AG04450 (cell line): ENCODE measurements at regions not wholly inside any gene's neighbourhood (a gene's known extent, or its start where the extent isn't known, plus 50 kb on each side); places are given as distances from the start of the nearest gene placed in this dataset.

ENCODE experiments used
- CTCF ChIA-PET: fragments of 300-600, 350-600 bp; formaldehyde crosslinking; extraction: SDS; loops from one replicate; lab custom pipeline; 2022; ENCODE audit warnings: antibody characterized with exemption, inconsistent platforms; lab: Charles Lee
- POLR2A ChIA-PET: fragments of 350-600 bp; formaldehyde crosslinking; extraction: SDS; loops from one replicate; lab custom pipeline; 2021; ENCODE audit warnings: antibody characterized with exemption, inconsistent platforms; lab: Yijun Ruan, JAX
- DNase-seq: peaks from one replicate; pipeline ENCODE4 v3.0.0-alpha.2; 2011; ENCODE audit warnings: low read depth, low spot score
- H3K27ac ChIP-seq: one replicate; pipeline ENCODE4 v1.5.1; 2012; ENCODE audit warnings: low read depth, low read length, control low read depth
- H3K27me3 ChIP-seq: one replicate; pipeline ENCODE4 v1.6.0; 2012; ENCODE audit warnings: low read length; ENCODE audit not compliant: control insufficient read depth, insufficient read depth
- H3K4me3 ChIP-seq: 2 replicates; pipeline ENCODE4 v1.5.1; 2011; ENCODE audit warnings: mild to moderate bottlenecking, low read depth, low read length, control low read depth
- H3K9me3 ChIP-seq: 2 replicates; pipeline ENCODE4 v1.5.1; 2012; ENCODE audit warnings: low read length; ENCODE audit not compliant: control insufficient read depth, insufficient read depth
- CTCF ChIP-seq: IDR thresholded peaks from 2 replicates; pipeline ENCODE4 v1.5.1; 2011; ENCODE audit warnings: low read depth, low read length, control low read depth, inconsistent platforms

GRCh38 chr2:220215785-220216184 is 588.4 kb downstream of the SLC4A3 start:
- Histone ChIP-seq H3K27ac (no peak overlapping the region), H3K9me3 (no peaks in the 10 kb centered on the region), H3K27me3 (no peaks in the 10 kb centered on the region), H3K4me3 (no peak overlapping the region)
- ChIA-PET CTCF (no interaction called here), POLR2A (no interaction called here)
- no peak for DNase-seq
- no peak for TF ChIP-seq CTCF

GRCh38 chr2:220219371-220219770 is 591.9 kb downstream of the SLC4A3 start:
- DNase-seq: no peak
- Histone ChIP-seq H3K9me3 (no peaks in the 10 kb centered on the region), H3K27me3 (no peaks in the 10 kb centered on the region), H3K27ac (no peak overlapping the region), H3K4me3 (no peak overlapping the region)
- POLR2A ChIA-PET: no interaction called here
- TF ChIP-seq CTCF: no peak
- CTCF ChIA-PET: no interaction called here

- Histone ChIP-seq H3K9me3 (no peaks in the 10 kb centered on the region), H3K4me3 (no peak overlapping the region), H3K27ac (no peak overlapping the region), H3K27me3 (no peaks in the 10 kb centered on the region)
- ChIA-PET POLR2A (no interaction called here), CTCF (no interaction called here)
- no peak for TF ChIP-seq CTCF
- DNase-seq: no peak
Observed at GRCh38 chr2:220220009-220220408, 592.6 kb downstream of the SLC4A3 start.

GRCh38 chr2:220221992-220222391 is 594.6 kb downstream of the SLC4A3 start:
- Histone ChIP-seq H3K9me3 (no peaks in the 10 kb centered on the region), H3K27ac (no peak overlapping the region), H3K4me3 (no peak overlapping the region), H3K27me3 (no peaks in the 10 kb centered on the region)
- CTCF ChIA-PET: no interaction called here
- DNase-seq: no peak
- no peak for TF ChIP-seq CTCF
- POLR2A ChIA-PET: no interaction called here

GRCh38 chr2:220224691-220225543 is 597.5 kb downstream of the SLC4A3 start:
- peak overlapping the region; percentile 89 for H3K27ac ChIP-seq
- ChIA-PET CTCF (interaction anchor here (1.0 to 1.6 kb wide), 4 partner anchors 120 to 488 kb away, joined by 3 to 10 read pairs (median 3); no protein-coding TSS in a partner anchor), POLR2A (interaction anchor here (0.6 to 1.3 kb wide), 3 partner anchors 120 to 270 kb away, joined by 3 read pairs; no protein-coding TSS in a partner anchor)
- no peak overlapping the region for H3K4me3 ChIP-seq
- DNase-seq: peak; percentile 68
- no peaks in the 10 kb centered on the region for H3K9me3 ChIP-seq
- TF ChIP-seq CTCF: no peak
- no peaks in the 10 kb centered on the region for H3K27me3 ChIP-seq
